Stimulated activated CD8-positive, alpha-beta memory T cell treated with anti-CD3 and anti-CD28 coated beads, Interleukin-15, amount 100 ng/mL, for 48 hours (primary cell): ENCODE measurements at regions not wholly inside any gene's neighbourhood (a gene's known extent, or its start where the extent isn't known, plus 50 kb on each side); places are given as distances from the start of the nearest gene placed in this dataset.

ENCODE experiments used
- DNase-seq, 2 donors: peaks; one replicate each; pipeline ENCODE4 v3.0.0-alpha.2; 2020; ENCODE audit warnings: low read depth in 2 of 2

GRCh38 chr10:44198780-44199097 lies 186.2 kb downstream of the CXCL12 start:
- DNase-seq: no peak

DNA sequence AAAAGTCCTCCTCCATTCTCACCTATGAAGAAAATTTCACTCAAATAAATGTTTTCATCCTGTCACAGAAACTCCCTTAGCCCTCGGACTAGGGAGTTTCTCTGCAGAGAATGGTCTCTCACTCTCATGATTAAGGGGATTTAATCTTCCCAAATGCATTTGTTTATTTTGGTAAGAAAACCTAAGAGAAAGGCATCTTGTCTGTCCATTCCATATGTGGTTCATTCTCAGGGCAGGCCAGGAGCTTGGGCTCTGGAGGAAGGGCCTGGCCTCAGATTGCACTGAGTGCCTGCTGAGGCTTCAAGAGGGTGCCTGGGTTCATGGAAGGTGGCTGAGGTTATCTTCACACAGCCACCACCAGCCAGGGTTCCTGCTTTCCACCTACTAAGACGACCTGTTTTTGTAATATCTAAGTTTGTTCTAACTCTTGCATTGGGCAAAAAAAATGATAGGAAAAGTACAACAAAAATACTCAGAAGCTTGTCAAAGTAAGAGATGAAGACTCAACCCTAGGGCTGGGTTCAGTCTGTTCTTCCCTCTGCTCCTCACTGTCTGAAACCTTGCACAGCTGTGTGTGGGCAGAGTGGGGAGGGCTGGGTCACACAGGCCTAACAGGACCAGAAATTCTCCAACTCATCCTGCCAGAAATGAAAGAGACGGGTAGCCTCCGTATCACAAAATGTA lies 186.7 kb downstream of the CXCL12 start:
- no peak for DNase-seq

GRCh38 chr10:44197646-44198045 lies 187.3 kb downstream of the CXCL12 start:
- no peak for DNase-seq

GRCh38 chr10:44196336-44196735 lies 188.6 kb downstream of the CXCL12 start:
- DNase-seq: no peak

DNA sequence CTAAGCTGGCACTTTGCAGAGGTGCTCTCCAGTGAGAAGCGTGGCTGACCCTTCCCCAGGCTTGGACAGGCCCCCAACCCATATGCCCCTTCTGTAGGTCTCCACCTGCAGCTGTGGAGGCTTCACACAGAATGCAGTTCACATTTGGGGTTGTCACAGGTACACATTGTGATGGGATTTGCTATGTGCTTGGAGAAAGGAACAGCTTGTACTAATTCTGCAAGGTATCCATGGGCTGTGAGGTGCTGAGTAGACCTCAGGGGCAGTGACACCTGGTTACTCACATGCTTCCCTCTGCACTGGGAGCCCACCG lies 188.9 kb downstream of the CXCL12 start:
- no peak for DNase-seq

DNA sequence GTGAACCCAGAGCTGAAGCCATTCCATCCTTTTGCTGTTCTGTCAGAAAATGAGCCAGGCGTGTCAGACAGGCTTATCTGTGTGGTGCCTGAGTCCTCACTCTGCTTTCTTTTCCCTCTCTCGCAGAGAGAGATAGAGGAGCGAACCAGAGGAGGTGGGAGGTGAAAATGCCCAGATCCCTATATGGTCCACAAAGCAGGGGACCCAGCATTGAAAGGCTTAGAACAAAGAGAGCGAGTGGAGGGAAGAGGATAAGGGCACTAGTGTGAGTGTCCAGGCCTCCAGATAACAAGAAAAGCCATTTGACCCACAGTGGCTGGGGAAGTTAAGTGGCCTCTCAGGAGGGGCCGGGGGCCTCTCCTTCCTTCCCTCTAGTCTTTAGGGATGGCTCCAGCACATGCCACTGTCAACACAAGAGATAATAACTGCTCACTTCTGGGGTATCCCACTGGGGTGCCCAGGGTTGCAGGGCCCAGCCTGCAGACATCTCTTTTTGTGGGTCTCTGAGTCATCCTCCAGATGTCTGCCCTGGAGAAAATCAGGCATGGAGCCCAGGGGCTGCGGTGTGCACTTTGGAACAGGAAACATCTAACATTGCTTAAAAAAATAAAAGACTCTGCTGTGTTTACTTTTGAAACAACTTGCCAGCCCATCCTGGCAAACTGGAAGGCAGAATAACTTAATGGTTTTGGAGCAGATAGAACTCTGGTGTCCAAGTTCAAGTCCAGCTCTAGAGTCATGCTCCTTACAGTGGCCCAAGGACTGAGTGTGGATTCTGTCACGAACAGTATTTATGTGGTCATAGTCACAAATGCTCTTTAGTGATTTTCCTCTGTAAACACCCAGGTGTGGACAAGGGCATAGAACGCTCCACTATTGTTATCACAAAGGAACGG lies 189.5 kb downstream of the CXCL12 start:
- no peak for DNase-seq

DNA sequence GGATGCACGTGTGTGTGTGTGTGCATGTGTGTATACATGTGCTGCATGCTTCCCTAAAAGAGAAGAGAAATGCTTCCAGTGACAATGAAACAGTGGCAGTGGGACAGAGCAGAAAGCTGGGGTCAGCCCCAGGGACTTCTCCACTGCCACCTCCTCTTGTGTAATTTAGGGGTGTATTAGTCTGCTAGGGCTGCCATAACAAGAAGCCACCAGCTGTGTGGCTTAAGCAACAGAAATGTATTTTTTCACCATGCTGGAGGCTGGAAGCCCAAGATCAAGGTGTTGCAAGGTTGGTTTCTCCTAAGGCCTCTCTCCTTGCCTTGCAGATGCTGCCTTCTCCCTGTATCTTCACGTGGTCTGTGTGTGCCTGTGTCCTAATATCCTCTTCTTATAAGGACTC lies 190.5 kb downstream of the CXCL12 start:
- no peak for DNase-seq

DNA sequence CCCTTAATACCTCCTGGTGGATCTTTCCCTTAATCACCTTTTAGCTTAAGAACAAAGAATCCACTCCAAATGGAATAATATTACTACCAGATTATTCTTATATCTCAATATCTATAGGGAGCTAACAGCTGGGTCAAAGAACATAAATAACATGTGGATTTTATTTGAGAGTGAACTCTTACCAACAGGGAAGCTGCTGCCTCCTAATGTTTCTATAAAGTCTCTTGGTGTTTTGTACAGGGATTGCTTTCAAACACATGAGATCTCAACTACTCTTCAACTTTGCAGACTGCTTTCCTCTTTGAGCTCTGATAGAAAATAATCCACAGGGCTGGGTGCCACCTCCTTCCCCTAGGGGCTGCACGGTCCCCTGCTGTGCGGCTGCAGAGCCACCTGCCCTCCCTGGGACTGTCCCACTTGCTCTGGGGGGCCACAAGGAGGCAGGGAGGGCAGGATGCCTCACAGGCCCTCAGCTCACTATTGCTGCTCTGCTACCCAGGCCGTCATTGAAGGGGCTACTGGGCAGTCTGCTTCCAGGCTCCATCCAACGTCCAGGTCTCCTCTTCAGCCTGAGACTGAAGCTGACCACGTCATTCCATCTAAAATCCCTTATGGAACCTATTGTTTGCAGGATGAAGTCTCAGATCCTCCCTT lies 191.2 kb downstream of the CXCL12 start:
- DNase-seq: no peak

DNA sequence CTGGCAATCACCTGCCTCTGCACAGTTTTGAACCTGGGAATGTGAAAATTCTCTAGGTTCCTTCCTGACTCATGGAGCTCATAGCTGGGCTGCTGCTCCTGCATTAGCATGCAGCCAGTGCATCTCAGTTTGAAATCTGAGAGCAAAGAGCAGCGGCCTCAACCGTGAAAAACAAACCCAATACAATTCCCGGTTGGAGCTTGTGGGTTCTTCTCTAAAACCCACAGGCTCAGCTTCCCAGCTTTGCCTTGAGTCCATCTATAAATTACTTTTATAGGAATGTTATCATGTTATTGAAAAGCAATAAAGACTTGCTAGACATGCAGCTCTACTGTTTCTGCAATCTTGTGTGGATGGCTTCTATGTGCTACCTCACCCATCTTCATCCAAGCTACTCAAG lies 191.7 kb downstream of the CXCL12 start:
- no peak for DNase-seq

- DNase-seq: no peak
Observed at GRCh38 chr10:44192435-44192834, 192.5 kb downstream of the CXCL12 start.

DNA sequence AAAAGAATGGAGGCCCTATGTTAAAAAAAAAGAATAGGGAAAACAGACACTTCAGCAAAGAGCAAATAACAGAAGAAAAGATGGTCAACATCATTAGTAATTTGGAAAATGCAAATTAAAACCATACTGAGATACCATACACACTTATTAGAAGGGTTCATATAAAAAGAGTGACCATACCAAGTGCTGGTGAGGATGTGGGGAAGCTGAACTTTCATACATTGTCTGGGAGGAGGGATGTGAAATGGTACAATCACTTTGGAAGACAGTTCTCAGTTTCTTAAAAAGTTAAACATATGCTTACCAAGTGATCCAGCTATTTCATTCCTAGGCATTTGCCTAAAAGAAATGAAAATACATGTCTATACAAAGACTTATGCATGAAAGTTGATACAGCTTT lies 194.4 kb downstream of the CXCL12 start:
- no peak for DNase-seq

DNA sequence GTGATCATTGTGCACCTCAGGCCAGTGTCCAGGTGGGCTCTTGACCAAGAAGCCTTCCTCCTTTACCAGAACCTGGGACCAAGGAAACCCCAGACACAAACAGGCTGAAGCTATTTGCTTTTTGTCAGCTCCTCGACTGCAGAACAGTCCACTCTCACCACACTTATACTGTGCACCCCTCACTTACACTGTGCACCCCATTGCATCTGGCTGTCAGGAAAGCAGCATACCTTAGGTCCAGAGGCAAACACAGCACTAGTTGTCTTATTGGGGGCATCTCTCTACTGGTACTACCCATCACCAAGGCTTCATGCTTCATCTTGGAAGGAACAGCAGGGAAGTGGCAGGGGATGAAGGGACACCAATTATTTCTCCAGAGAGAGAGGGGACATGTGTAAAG lies 198.1 kb downstream of the CXCL12 start:
- DNase-seq: no peak

DNA sequence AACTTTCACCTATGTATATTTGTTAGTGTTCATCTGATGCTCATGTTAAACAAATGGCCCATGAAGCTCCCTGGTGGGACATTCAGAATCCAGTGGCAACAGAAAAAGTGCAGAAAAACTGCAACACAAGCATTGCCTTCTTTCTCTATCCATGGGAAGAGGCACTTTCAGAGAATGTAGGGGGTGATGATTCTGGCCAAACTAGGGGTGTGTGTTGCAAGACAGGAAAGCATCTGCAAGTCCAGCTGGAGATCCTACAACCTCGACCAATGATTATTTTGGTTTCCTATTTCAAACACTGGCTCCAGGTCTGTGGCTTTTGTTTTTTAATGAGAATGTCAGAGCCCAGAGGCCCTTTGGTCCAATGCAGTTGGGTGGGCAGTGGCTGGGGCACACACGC lies 198.7 kb downstream of the CXCL12 start:
- no peak for DNase-seq

DNA sequence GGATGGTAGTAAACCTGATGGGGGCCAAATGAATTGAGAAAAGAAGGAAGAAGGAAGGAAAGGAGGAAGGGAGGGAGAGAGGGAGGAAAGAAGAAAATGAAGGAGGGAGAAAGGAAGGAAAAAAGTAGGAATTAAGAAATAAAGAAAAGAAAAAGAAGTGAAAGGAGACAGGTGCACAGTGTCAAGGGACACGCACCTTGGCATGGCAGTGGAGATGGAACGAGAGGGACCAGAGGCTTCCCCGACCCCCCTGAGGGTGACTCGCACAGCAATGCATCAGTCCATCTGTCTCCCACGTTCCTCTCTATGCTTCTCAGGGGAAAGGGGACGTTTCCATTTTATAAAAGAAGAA lies 199.6 kb downstream of the CXCL12 start:
- no peak for DNase-seq

DNA sequence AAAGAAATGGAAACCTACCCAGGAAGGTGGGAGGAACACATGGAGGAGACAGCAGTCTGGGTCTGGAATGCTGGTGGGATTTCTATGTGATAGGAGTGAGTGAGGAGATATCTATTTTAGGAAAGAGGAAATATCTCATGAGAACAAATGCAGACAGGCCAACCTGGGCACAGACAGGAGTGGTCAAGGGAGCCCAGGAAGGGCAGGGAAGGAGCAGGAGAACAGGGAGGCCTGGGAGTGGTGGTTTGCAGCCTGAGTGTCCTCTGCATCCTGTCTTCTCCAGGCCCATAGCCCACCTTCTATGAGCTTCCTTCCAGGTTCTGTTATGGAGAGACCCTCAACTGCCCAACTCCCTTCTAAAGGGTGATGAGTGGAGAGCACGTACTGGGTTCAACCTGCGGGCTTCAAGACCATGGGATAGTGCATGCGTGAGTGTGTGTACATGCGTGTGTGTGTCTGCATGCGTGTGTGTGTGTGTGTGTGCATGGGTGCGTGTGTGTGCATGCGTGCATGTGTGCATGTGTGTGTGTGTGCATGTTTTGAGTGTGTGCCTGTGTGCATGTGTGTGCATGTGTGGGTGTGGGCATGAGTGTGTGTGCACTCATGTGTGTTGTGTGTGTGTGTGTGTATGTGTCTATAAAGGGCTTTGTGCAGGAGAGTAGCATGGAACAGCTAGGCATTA lies 200.1 kb downstream of the CXCL12 start:
- DNase-seq: no peak

- no peak for DNase-seq
Observed at GRCh38 chr10:44183667-44184632, 200.9 kb downstream of the CXCL12 start.

DNA sequence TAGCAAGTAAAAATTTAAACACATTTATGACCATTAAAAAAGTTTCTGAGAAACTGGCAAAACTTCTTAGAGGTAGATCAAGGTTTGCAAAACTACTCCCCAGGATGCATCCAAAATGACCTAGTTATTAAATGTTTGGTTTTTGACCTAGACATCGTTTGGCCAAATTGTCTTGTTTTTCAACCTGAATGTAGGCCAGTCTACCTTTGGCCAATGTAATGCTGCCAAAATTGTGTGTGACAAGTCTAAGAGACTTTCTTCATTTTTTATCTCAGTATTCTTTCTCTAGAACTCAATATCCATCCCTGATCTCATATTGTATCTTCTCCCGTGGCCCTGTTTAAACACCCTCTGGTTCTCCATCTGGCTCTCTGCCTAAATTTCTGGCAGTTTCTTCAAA lies 202.0 kb downstream of the CXCL12 start:
- DNase-seq: no peak

DNA sequence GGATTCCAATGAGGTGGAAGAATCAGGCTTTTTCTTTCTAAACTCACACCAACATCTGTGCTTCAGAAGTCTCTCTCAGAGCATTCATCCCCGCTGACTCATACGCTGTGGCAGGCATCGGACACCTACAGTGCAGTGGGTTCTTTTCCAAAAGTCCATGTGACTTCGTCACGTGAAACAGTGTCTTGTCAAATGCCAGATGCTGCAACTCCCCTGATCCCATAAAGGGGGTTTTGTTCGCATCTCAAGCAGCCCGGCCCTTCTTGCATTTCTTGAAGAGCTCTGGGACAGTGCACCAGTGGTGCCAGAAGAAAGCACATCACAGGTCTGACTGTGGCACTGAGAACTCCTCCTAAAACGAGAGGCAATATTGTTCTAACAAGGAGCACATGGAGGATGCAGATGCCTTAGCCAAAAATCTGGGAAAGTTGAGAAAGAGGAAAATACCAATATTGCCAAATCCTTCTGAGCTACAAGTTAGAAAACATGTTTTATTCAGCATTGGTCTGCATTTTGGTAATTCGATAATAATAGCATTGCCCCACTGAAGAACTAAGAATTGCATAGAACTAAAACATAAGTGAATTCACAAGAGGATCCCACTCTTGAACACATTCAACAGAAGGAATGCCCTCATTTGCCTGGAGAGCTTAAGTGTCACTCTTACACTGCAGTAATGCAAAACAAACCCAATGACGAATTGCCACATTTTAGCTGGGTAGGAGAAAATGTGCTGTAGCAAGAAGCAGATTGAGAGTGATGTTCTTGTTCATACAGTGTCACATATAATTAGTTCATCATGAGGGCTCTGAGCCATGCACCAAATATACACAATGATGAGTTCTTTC lies 204.4 kb downstream of the CXCL12 start:
- DNase-seq: no peak

DNA sequence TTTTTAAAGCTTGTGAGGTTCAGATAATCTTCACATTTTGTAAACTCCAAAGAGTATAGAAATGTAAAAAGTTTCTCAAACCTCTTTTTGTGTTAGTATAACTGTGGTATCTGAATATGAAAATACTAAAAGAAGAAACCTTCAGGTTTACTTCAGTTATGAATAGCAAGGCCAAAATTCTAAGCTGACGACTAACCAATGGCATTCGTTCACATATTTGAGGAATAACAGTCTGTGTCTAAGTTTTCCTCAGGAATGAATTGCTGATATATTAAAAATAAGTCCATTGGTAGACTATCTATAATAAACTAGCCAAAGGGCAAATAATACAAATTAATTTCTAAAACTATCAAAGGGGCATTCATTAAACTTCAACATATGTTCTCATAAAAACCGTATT lies 206.0 kb downstream of the CXCL12 start:
- DNase-seq: no peak

DNA sequence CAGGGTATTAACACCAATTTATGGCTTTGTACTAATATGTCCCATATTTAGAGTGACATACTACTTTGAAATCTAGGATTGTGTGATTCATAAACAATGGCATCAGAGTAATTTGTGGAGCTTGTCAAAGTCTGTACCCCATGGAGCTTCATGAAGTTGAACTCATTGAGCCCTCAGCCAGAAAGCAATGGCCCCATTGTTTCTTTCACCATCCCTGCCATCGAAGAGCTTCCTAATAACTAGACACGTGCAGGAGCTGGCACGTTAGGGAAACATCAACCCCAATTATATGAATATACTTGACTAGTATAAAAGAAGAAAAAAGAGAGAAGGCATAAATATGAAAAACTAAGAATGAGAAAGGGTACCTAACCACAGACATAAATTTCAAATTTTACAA lies 206.6 kb downstream of the CXCL12 start:
- DNase-seq: no peak

DNA sequence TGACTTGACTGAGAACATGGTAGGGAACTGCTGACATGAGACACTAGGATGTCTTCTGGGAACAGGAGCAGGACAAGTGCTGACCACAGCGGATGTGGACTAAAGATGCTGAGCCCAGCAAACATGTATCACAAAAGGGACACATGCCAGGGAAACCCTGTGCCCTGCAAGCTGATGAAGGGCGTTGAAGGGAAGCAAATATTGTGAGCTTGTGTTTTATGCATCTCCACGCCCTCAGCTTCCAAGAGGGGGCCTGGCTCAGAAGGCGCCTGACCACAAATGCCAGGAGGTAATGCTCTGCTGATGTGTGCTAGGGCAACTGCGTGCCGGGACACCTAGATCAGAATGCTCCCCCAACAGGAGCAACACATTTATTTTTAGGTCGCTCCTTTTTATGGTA lies 207.3 kb downstream of the CXCL12 start:
- no peak for DNase-seq
